Skin of body (tissue), 1 donor: ENCODE measurements at regions not wholly inside any gene's neighbourhood (a gene's known extent, or its start where the extent isn't known, plus 50 kb on each side); places are given as distances from the start of the nearest gene placed in this dataset.
A peak's percentile ranks its signal among the peaks of the same experiment; 100 is the strongest.

Experiments used
- DNase-seq: peaks from one replicate; lab custom pipeline; 2025; lab: John Stamatoyannopoulos, UW

DNA sequence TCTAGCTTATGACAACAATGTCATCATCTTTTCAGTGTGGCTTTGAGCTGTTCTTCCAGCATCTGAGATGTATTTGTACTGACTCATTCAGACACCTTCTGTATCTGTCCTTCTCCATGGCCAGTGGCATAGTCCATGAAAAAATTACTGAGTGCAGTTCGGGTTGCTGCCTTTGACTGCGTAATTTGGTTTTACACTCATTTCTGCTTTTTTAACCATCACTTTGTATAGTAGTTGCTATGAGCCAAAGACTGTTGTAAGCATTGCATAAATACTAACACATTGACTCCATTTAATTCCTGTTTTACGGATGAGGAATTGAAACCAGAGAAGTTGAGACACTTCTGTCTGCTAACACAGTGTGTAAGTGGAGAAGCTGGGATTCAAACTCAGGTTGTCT lies 190.7 kb upstream of the MID1 start:
- no peak for DNase-seq

DNA sequence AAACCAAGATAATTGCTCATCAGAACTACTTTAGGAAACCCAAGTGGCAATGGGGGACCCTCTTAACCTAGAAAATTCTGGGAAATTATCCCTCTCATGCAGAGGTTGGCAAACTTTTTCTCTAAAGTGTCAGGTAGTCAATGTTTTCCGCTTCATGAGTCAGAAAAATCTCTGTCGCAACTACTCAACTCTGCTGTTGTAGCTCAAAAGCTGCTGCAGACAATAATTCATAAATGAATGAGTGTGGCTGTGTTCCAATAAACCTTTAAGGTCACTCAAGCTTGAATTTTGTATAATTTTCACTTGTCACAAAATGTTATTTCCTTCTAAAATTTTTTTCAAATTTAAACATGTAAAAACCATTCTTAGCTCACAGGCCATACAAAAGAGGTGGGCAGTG lies 193.4 kb upstream of the MID1 start:
- no peak for DNase-seq

DNA sequence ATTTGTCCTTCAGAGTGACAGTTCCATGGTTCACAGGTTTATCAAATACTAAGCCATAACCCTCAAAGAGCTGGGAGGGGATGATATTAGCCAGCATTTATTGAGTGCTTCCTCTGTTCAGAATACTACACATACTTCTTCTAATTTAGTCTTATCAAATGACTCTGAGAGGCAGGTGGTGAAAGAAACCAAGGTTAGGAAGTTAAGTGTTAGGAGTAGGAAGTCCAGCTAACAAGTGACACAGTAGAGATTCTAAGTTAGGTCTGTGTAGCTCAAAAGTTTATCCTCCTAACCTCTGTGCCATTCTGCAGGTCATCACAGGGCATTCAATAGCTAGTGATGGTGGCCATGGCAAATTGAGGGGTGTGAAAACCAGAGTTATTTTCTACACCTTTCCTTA lies 198.3 kb upstream of the MID1 start:
- DNase-seq: no peak

DNA sequence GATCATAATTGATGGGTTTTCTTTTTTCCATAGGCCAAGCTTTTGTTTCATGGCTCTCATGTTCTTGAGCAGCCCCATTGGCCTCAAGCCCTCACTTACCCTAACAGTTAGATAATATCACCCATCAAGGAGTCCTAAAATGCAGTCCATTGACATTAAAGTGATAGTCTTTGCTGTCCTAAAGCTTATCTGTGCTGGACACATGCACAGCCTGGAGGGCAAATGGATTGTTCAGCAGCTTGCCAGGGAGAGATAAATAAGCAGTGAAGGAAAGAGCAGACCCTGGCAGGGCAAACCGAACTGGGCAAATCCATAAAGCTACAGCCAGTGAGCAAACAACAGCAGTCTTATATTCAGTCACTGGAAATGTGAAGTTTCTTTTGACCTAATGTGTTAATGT lies 199.6 kb upstream of the MID1 start:
- no peak for DNase-seq

DNA sequence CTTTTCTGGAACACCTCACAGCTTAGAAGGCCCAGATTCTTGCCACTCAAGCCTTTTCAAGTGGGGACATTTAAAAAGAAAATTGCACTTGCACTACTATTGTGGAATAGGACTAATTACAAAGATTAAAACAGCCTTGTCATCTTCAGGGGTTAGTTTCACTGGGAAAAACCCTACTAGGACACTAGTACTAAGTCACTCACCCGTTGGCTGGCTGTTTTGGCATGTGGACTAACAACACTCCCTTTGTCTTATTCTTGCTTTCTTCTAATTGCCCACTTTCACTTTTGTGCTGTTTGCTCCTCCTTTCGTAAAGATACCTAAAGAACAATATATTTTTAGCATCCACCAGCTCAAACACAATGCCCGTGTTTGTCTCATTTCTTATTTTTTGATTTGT lies 200.9 kb upstream of the MID1 start:
- DNase-seq: no peak

DNA sequence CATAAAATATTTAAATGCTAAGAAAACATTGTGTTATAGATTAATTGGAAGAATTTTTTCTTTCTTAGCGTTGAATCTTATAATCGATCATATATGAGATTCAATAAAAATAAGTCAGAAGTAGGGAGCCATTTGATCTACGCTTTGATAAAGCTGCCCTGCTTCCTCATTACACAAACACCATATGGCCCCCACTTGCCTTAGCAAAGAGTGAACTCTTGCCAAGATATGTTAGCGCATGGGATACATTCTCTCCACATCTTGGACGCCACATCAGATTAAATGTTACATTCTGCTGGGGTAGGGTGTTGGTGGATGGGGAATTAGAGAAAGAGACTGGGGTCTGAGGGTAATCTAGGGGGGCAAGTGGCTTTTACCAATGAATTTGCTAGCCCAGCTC lies 207.7 kb upstream of the MID1 start:
- peak; percentile 27 for DNase-seq

DNA sequence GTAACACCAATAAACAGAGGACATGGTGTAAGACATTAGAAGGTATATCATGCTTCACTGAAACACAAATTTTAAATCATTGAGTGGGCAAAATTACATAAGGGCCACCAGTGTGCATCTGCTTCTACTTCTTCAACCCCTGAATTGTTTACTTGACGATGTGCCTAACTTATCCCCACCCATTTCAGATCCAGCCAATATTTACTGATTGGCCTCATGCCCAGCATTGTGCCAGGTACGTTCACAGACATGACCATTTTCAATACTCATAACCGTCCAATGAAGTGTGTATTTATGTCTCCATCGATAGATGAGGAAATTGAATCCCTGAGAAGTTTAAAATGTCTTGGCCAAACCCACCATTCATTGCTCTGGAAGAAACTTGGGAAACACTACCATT lies 208.3 kb upstream of the MID1 start:
- DNase-seq: no peak

DNA sequence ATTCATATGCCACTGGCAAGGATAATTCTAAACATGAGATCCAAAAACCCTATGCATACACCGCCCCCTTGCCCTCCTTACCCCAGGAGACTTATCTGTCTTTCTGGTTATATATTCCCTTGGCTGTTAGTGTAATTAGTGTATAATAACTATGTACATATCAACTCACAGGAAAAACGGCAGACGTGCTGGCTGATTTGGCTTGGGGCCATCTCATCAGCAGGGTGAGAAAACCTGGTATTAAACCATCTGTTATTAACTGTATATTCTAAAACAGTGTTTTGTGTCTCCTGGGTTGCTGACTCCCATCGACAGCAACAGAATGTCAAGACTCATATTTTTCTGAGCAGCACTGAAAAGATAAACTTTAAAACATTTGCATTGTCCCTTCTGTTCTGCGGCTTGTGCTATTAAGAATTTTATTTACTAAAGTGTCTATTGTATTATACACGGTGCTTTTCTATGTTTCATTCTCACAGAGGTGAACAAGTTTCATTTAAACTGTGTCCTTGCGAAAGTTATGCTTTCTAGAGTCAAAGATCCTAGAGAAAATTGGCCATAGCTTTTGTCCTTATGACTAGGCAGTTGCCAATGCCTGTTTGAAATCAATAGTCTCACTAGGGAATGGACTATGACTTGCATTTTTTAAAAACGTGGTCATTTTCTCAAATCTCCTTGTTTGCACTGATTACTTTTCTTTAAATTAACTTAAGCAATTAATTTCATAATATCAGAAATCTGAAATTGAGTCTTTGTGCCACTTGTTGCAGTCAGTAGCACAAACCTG lies 211.5 kb upstream of the MID1 start:
- no peak for DNase-seq

DNA sequence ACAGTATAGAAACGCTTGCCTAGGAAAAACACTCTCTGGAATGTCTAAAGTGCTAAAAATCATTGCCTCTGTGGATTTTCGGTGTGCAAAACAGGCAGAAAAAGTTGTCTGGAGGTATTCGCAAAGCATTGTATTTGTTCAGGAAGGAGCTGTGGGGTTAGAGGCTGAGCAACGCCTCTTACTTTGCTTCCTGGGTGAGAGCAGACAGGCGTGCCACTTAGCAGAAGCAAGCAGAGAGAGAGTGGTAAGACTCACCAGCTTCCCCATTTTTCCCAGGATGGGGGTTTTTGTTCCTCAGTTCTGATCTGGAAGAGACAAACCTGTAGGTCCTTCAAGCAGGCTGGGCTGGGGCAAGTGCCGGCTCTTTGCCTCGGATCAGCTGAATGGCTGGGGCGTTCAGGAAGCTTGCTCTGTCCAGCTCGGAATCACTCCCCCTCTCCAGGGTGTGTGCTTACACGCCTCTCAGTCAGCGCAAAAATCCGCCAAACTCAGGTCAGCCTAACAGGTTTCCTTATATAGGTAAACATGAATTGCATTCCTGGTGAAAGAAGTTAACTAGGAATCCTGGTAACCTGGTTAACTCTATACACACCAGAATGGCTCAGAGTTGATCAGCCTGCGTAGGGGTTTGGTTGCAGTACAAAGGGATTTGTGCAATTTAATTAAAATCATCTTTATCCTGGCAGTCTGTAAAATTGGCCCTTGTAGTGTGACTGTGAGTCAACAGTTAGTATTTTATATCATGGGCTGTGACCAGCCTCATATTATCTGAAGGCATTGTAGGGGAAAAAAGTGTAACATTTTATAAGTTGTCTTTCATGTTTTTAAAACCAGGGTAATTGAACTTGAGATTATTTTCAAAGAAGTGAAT lies 213.1 kb upstream of the MID1 start:
- no peak for DNase-seq

DNA sequence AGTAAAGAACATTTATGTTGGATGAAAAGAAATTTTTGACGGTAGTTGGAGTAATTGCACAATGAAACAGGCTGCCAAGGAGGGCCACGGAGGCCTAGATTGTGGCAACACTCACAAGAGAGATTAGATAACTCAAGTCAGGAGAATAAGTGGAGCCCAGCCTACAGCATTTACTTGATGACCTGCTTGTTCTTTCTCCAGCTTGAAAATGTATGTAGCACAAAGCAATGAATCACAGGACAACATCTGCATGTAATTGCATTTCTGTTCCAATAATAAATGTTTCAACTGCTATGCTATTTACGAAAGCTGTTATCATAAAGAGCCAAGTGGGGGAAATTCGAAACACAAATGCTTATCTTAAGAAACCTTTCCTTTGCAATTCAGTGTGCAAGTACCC lies 221.2 kb upstream of the MID1 start:
- peak; percentile 87 for DNase-seq

DNA sequence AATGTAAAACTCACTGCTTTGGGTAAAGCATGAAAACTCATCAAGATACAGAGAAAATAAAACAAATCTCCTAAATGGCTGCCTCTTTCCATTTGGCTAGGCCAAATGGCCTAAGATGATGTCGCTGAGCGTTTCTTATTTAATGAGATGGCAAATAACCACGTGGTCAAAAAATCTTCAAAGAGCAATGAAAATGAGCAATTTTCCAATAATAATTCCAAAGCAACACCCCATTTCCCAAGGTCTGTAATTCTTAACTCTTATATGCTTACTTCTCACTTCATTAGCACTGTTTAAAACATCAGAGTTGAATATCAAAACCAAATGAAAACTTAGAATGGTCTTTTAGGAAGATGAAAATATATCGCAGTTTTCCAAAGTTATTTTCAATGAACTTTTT lies 222.3 kb upstream of the MID1 start:
- no peak for DNase-seq

DNA sequence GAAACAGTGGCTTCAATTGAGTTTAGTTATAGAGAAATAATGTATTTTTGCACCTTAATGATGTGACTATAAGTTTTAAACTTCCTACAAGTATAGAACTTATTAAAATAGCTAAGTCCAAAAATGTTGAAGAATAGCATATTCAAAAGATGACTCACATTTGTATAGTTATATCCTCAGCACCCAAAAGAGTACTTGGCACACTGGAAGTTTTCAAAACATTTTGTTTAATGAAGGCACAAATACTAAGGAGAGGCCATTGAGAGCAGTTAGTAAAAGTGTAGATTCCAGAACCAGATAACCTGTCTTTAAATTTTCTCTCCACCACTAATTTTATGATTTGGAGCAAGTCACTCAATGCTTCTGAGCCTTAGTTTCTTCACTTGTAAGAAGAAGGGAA lies 226.9 kb upstream of the MID1 start:
- DNase-seq: no peak

DNA sequence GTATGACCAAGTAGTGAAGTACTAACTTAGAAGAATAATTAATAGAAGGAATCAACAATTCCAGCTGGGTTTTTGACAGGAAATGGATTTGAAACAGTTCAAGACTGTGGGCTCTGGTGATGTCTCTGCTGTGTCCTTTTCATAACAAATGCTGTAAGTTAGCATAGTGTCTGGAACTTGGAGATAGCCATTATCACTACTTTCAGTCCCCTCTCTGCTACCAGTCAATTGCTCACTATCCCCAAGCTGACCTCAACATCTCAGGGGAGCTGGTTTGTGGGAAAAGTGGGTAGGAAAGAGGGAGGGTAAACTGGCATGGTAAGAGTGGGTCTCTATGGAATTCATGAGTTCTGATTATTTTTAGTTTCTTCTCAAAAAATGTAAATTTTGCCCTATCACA lies 231.4 kb upstream of the MID1 start:
- no peak for DNase-seq

DNA sequence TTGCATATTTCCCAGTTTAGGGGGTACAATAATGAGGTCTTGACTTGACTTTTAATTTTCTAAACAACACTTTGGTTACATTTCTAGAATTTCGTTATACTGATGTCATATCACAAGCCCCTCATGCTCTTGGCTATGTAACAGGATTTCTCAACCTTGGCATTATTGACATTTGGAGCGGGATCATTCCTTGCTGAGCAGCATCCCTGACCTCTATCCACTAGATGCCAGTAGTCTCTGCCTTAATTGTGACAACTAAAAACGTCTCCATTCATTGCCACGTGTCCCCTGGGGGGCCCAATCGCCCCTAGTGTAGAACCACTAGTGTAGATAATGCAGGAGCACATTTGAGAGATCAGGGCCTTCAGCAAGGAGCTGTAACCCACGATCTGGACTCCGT lies 234.2 kb upstream of the MID1 start:
- no peak for DNase-seq

DNA sequence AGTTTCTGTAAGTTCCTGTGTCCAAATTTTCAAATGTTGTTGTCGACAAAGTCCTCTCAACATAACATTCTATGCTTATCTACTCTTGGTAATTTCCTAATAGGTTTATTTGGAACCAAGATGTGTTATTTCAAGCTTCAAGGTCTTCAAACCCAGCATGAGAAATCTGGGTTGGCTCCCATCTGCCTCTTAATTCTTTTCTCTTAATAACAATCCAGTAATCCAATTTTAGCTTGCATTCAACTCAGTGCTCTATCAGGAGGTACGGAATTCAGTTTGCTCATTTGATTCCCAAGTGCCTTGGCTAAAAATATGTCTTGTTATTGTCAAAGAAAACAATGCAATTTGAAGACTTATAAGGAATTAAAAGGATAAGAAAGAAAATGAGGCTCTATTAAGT lies 235.5 kb upstream of the MID1 start:
- DNase-seq: no peak

DNA sequence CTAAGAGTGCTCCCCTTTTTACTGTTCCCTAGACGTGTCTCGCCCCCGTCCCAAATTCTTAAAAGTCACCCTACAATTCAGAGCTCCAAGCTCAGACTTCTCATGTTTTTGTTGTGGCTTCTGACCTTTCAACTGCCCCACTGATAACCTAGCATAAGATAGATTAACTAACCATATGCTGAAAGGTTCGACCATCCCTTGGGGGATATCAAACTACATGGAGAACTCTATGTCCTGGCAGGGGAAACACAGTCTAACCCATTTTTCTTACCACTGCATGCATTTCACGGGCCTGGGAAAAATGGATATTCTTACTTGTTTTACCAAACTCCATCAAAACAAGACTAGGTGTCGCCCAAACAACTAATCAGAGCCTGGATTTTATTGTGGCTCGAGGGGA lies 236.4 kb upstream of the MID1 start:
- no peak for DNase-seq

DNA sequence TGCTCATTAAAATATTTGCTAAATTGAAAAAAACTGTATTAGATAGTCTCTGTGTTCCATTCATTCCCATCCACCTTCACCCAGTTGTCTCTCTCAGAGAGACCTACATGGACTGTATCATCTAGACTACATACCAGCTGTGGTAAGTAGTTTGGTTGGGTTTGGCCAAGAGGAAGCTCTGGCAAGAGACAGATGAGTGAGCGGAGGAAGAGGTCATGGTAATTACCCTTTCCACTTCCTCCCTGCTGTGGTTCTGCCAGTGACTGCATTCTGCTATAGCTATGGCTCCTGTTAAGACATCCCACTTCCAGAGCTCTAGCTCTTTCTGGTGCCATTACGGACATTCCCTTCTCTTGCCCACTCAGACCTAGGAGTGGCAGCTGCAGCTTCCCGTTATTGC lies 239.0 kb upstream of the MID1 start:
- no peak for DNase-seq

DNA sequence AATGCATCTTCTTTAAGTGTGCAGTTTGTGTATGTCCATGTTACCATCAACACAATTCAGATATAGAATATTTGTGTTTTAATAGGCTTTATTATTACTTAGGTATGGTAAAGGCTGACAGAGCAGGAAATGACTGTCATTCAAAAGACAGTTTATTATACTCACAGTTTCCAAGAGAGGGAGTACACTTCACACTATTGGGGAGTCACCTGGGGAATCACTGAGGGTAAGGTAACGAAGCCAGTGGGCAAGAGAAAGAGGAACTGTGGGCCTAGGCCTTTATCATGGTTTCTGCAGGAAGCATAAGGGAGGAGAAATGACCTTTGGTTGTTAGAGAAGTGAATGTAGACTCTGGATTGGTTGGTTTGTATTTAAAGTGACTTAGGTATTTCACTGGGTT lies 235.1 kb upstream of the HCCS start:
- no peak for DNase-seq

DNA sequence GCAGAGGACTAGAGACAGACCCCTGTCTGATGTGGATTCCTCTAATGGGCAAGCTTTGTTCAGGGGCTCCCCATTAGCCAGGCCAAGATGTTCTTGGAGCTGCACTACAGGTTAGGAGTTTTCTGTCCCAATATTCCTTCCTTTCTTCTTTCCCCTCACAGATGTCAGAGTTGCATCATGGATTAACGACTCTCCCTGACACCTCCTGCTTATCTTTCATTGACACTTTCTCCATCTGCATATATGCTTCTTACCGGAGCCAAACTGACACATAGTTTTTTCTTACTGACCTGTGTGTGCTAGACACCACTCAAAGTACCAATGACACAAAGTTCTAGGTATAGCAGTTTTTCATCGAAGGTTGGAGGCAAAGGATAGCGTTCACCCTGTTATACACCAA lies 228.6 kb upstream of the HCCS start:
- DNase-seq: no peak

DNA sequence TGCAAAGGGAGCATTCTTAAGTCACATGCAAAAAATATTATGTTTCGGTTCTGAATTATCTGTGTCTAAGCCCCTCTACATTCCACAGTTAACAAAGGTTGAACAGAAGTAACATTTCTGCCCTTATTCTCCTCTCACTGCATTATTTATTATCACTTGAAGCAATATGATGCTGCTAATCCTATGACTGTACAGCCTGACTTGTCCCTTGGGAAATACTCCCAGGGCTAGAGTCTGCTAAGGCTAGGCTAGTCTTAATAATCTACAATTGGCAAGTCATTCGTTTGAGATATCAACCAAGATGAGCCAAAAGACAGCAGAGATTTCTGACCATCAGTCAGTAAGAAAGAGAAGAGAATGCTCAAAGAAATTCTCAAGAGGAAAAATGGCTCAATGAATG lies 226.9 kb upstream of the HCCS start:
- no peak for DNase-seq

DNA sequence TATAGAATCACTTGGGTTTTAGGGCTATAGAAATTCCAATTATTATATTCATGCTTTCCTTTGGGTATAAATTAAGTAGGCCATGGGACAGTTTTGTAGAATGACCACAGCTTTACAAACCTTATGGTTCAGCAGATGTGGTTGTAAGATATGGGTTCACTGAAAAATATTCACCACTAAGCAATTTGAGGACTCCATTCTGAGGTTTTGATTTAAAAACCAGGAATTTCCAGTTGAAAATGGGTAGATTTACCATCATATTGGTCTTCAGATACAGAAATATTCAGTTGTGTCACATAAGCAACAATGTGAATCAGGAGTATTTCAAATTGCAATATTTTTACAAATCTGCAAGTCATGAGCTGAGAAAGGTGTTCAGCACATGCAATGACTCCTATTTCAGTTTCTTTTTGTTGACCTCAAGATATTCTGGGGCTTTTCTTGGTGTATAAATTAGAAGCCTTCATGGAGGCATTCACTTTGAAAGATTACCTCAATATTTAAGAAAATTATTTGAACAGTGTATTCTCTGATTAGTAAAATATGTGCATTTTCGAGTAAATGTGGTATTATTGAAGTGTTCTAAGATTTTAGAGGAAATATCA lies 218.4 kb upstream of the HCCS start:
- DNase-seq: no peak

DNA sequence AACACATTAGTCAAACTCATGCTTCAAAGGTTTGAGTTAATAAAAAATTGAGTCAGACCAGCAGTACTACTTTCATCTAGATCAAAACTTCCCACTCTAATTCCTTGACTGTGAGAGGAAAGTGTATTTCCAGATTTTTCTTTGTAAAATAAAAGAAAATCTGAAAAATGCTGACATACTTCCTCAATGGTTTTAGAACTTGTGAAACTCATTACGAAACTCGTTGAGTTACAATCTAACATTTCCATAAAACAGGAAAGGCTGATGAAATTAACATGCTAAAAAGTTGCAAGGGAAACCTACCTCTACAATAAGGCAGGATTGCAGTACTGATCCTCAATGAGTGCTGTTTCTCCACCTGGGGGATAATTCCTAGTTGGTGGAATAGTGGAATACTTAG lies 217.8 kb upstream of the HCCS start:
- no peak for DNase-seq

DNA sequence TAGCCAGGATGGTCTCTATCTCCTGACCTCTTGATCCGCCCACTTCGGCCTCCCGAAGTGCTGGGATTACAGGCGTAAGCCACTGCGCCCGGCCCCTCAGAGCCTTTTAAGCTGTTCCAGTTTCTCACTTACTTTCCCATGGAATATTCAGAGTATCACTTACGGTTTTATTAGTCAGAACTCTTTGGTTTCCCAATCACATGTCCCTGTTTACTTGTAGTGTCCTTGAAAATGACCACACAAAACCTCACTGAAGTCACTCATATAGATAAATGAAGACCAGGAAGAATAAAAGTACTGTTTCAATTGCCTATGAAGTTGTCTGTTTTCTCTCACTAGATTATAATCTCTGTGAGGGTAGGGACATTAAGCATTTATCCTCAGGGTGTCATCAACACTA lies 217.2 kb upstream of the HCCS start:
- DNase-seq: no peak
